DMS53 (cell line): ENCODE measurements at regions not wholly inside any gene's neighbourhood (a gene's known extent, or its start where the extent isn't known, plus 50 kb on each side); places are given as distances from the start of the nearest gene placed in this dataset.
A peak's percentile ranks its signal among the peaks of the same experiment; 100 is the strongest.
"Not testable (repeated sequence)": the region's sequence is repeated elsewhere in the genome, so short reads cannot be mapped to it uniquely, and the experiment has no call there.

Experiments used
- DNase-seq: peaks from one replicate; lab custom pipeline; 2025; lab: John Stamatoyannopoulos, UW

- DNase-seq, result no peak
Observed at GRCh38 chr3:145906755-145907154, 254.2 kb downstream of the PLOD2 start.

DNA sequence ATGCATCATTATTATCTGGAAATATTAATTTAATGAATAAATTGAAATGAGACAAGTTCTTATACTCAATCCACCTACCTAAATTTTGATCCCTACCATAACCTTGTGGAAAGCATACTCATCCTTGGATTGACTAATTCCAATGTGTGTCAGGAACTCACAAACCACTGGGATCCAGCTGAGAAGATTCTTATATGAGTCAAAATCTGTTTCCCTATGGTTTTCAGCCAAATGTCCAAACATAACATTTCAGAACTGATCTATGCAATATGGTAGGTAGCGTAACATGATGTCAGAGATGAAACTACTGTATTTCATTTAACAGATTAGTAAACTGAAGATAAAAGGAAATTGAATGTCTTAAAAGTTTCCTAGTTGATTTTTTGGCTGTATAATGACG lies 250.0 kb downstream of the PLOD2 start:
- no peak for DNase-seq

DNA sequence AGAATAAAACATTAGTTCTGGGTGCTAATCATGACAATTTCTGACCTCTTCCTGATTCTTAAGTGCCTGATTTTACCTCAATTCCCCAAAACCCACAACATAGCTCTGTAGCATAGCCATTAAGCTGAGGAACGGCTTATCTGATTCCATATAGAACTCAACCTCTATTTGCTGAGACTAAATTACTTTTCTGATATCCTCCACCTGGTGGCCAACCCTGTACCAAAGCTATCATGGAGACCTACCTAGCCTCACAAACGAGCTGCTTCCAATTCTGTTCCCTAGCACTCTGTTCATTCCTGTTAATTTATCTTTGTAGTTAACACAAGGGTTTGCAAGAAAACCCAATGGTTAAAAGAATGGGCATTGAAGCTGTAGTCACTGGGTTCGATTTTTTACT lies 245.2 kb downstream of the PLOD2 start:
- DNase-seq, result no peak

DNA sequence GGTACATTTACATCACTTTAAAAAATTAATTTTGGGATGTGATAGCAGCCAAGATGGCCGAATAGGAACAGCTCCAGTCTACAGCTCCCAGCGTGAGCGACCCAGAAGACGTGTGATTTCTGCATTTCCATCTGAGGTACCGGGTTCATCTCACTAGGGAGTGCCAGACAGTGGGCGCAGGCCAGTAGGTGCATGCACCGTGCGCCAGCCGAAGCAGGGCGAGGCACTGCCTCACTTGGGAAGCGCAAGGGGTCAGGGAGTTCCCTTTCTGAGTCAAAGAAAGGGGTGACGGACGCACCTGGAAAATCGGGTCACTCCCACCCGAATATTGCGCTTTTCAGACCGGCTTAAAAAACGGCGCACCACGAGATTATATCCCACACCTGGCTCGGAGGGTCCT lies 233.2 kb downstream of the PLOD2 start:
- DNase-seq, result not testable (repeated sequence)

DNA sequence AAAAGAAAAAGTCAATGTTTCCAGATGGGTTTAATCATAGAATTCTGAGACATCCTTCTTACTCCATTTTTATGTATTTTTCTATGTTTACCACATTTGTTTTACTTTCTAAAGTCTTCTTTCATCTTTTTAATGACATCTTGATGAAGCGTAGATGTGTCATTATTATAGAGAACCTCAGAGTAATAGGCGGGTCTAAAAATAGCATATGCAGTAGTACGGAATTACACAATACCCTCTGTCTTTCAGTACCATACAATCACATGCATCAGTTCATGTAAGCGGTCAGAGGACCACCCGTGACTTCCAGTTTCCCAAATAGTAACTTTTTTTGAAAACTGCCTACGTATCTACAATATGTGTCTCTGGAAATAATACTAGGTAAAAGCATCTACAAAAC lies 224.0 kb downstream of the PLOD2 start:
- DNase-seq, result no peak

- peak; percentile 85 for DNase-seq
Observed at GRCh38 chr3:145939431-145939830, 221.6 kb downstream of the PLOD2 start.

GRCh38 chr3:145942052-145942451 lies 218.9 kb downstream of the PLOD2 start:
- DNase-seq, result peak; percentile 43

- DNase-seq, result no peak
Observed at GRCh38 chr3:145943952-145944351, 217.0 kb downstream of the PLOD2 start.

DNA sequence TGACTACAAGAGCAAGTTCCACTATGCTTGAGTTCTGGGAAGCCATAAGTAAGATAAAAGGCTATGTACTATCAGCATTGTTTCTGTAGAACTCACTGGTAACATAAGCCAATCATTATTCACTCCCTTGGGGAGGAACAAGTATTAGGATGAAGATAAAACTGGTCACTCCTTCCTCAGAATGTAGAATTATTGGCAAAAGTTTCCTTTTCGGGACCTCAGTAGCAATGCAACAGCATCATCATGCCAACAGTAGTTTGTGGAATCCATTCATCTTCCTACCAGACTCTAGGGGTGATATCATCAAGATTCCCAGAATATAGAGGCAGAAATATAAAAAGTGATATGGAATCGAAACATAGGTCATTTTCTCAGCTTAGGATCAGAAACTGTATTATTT lies 209.5 kb downstream of the PLOD2 start:
- DNase-seq, result no peak

DNA sequence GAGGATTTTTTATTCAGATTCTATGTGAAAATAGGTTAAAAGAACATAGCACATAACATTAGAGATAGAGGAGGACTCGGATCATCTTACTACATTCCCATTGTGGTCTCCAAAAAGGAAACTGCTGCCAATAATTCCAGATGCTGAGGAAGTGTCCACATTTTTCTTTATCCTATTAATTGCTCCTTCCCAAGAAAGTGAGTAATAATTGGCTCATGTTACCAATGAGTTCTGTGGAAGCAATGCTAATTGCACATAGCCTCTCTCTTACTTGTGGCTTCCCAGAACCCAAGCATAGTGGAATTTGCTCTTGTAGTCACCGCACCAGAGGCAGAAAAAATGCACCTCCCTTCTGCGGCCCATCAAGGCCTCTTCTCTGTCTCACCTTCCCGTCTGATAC lies 208.4 kb downstream of the PLOD2 start:
- no peak for DNase-seq

GRCh38 chr3:145953316-145953715 lies 207.7 kb downstream of the PLOD2 start:
- no peak for DNase-seq

GRCh38 chr3:145959457-145960088 lies 201.4 kb downstream of the PLOD2 start:
- no peak for DNase-seq

GRCh38 chr3:145963111-145963510 lies 197.9 kb downstream of the PLOD2 start:
- no peak for DNase-seq

- DNase-seq, result no peak
Observed at GRCh38 chr3:145967043-145967442, 193.9 kb downstream of the PLOD2 start.

GRCh38 chr3:145971186-145971585 lies 189.8 kb downstream of the PLOD2 start:
- no peak for DNase-seq

- no peak for DNase-seq
Observed at GRCh38 chr3:145972851-145973250, 188.1 kb downstream of the PLOD2 start.

GRCh38 chr3:145981056-145981455 lies 179.9 kb downstream of the PLOD2 start:
- no peak for DNase-seq

DNA sequence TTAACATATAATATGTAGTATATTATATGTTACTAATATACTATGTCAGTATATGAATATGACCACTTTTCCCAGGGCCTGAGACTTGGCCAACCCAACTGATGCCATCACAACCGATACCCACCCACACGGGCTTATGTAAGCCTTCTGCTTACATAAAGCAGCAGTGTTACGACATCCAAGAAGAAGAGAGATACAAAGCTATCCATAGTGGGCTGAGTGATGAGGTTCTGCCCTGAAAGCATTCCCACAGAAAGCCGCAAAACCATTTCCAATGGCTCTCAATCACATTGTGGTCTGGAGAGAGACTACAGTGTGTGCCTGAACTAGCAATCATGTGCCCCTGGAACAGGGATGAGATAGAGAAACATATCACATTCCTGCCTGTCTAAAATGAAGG lies 177.9 kb downstream of the PLOD2 start:
- DNase-seq, result no peak
